ENCODE measurements at regions not wholly inside any gene's neighbourhood (a gene's known extent, or its start where the extent isn't known, plus 50 kb on each side); places are given as distances from the start of the nearest gene placed in this dataset.
A peak's percentile ranks its signal among the peaks of the same experiment; 100 is the strongest.

- no peaks in the 10 kb centered on the region for H3K79me2 ChIP-seq (ENCODE audit: low read length)
- H3K4me2 ChIP-seq (ENCODE audit: low read length), result no peak overlapping the region
- H3K36me3 ChIP-seq (replicated peaks; ENCODE audit: low read depth, low read length), result no peaks in the 10 kb centered on the region
- H3K4me1 ChIP-seq (ENCODE audit: low read length), result no peaks in the 10 kb centered on the region
- no peak overlapping the region for H3K9ac ChIP-seq (ENCODE audit: low read length)
- no peak overlapping the region for H2AFZ ChIP-seq (ENCODE audit: low read depth, low read length)
- peaks cover 14% of the 10 kb centered on the region for H3K27me3 ChIP-seq (ENCODE audit: low read depth, low read length)
- H3K27ac ChIP-seq (ENCODE audit: low read length), result no peak overlapping the region
- H4K20me1 ChIP-seq (ENCODE audit: insufficient read depth, low read length), result no peaks in the 10 kb centered on the region
- no peak overlapping the region for H3K4me3 ChIP-seq (ENCODE audit: low read length)
- no peak for TF ChIP-seq EZH2phosphoT487 (IDR thresholded peaks at IDR 0.05; ENCODE audit: low read depth)
- TF ChIP-seq CTCF (IDR thresholded peaks at IDR 0.05; ENCODE audit: low read depth, low read length), result peak; percentile 38
- no peaks in the 10 kb centered on the region for H3K9me3 ChIP-seq (ENCODE audit: insufficient read depth, low read length)
Observed at GRCh38 chr3:107272885-107273284, 104.4 kb upstream of the CCDC54 start.

GRCh38 chr3:107273771-107274170, 103.5 kb upstream of the CCDC54 start:
- Histone ChIP-seq H3K4me1 (ENCODE audit: low read length) (no peaks in the 10 kb centered on the region), H3K27me3 (ENCODE audit: low read depth, low read length) (peaks cover 8% of the 10 kb centered on the region; the same call in 1 of the 2 replicates), H2AFZ (ENCODE audit: low read depth, low read length) (no peak overlapping the region), H3K79me2 (ENCODE audit: low read length) (no peaks in the 10 kb centered on the region), H3K9me3 (ENCODE audit: insufficient read depth, low read length) (no peaks in the 10 kb centered on the region), H3K36me3 (replicated peaks; ENCODE audit: low read depth, low read length) (no peaks in the 10 kb centered on the region), H3K4me3 (ENCODE audit: low read length) (no peak overlapping the region), H3K4me2 (ENCODE audit: low read length) (no peak overlapping the region), H4K20me1 (ENCODE audit: insufficient read depth, low read length) (no peaks in the 10 kb centered on the region), H3K27ac (ENCODE audit: low read length) (no peak overlapping the region), H3K9ac (ENCODE audit: low read length) (no peak overlapping the region)
- TF ChIP-seq CTCF (IDR thresholded peaks at IDR 0.05; ENCODE audit: low read depth, low read length) (no peak), EZH2phosphoT487 (IDR thresholded peaks at IDR 0.05; ENCODE audit: low read depth) (no peak)

- no peaks in the 10 kb centered on the region for H4K20me1 ChIP-seq (ENCODE audit: insufficient read depth, low read length)
- no peaks in the 10 kb centered on the region for H3K36me3 ChIP-seq (replicated peaks; ENCODE audit: low read depth, low read length)
- H3K9me3 ChIP-seq (ENCODE audit: insufficient read depth, low read length), result no peaks in the 10 kb centered on the region
- H2AFZ ChIP-seq (ENCODE audit: low read depth, low read length), result no peak overlapping the region
- no peak for TF ChIP-seq EZH2phosphoT487 (IDR thresholded peaks at IDR 0.05; ENCODE audit: low read depth)
- TF ChIP-seq CTCF (IDR thresholded peaks at IDR 0.05; ENCODE audit: low read depth, low read length), result no peak
- H3K9ac ChIP-seq (ENCODE audit: low read length), result no peak overlapping the region
- H3K79me2 ChIP-seq (ENCODE audit: low read length), result no peaks in the 10 kb centered on the region
- H3K27me3 ChIP-seq (ENCODE audit: low read depth, low read length), result peaks cover 7% of the 10 kb centered on the region; the same call in 1 of the 2 replicates
- no peaks in the 10 kb centered on the region for H3K4me1 ChIP-seq (ENCODE audit: low read length)
- H3K27ac ChIP-seq (ENCODE audit: low read length), result no peak overlapping the region
- H3K4me2 ChIP-seq (ENCODE audit: low read length), result no peak overlapping the region
- H3K4me3 ChIP-seq (ENCODE audit: low read length), result no peak overlapping the region
Observed at GRCh38 chr3:107275511-107275910, 101.7 kb upstream of the CCDC54 start.

GRCh38 chr3:107283948-107284347, 93.3 kb upstream of the CCDC54 start:
- Histone ChIP-seq H2AFZ (ENCODE audit: low read depth, low read length) (no peak overlapping the region), H3K4me3 (ENCODE audit: low read length) (no peak overlapping the region), H3K27ac (ENCODE audit: low read length) (no peak overlapping the region), H3K4me1 (ENCODE audit: low read length) (no peaks in the 10 kb centered on the region), H3K9ac (ENCODE audit: low read length) (no peak overlapping the region), H3K79me2 (ENCODE audit: low read length) (no peaks in the 10 kb centered on the region), H3K27me3 (ENCODE audit: low read depth, low read length) (0 out of 2 replicates have a peak, but pooled peaks cover 5% of the 10 kb centered on the region), H3K4me2 (ENCODE audit: low read length) (no peak overlapping the region), H3K36me3 (replicated peaks; ENCODE audit: low read depth, low read length) (no peaks in the 10 kb centered on the region), H4K20me1 (ENCODE audit: insufficient read depth, low read length) (no peaks in the 10 kb centered on the region), H3K9me3 (ENCODE audit: insufficient read depth, low read length) (no peaks in the 10 kb centered on the region)
- TF ChIP-seq EZH2phosphoT487 (IDR thresholded peaks at IDR 0.05; ENCODE audit: low read depth) (no peak), CTCF (IDR thresholded peaks at IDR 0.05; ENCODE audit: low read depth, low read length) (no peak)
